ENCODE measurements at regions not wholly inside any gene's neighbourhood (a gene's known extent, or its start where the extent isn't known, plus 50 kb on each side); places are given as distances from the start of the nearest gene placed in this dataset.
A peak's percentile ranks its signal among the peaks of the same experiment; 100 is the strongest.

DNA sequence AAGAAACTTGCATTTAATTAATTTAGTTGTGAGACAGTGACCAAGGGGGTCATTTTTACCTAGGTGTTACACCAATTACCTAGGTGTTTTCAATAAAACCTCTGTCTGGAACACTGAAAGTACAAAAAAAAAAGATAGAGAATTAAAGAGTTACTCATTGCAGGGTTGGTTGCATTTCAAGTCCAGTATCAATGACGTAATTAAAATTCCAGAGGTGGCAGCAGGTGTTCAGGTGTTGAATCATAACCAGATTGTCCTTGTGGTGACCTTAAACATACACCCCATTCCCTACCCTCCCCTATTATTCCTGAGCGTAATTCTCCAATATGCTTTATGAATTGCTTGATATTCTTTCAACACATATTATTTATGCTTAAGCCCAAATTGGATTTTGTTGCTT, 352.0 kb upstream of the SLC8A1 start:
- no peak for DNase-seq (ENCODE audit: low spot score)

DNA sequence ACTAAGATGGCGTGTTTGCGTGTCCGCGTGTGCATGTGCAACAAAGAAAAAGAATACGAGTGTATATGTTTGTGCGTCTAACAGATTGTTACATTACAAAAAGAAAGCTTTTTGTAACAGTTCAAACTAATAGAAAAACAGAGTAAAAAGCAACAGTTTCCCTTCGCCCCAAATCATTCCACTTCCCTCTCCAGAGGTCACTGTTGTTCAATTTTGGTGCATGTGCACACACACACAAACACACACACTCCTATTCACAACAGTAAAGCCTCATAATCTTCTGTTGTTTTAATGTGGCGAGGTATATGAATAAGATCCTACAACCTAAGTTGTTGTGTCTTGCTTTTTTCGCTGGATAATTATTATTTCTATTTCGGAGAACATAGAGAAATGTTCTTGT, 357.3 kb upstream of the SLC8A1 start:
- no peak for DNase-seq (ENCODE audit: low spot score)

DNA sequence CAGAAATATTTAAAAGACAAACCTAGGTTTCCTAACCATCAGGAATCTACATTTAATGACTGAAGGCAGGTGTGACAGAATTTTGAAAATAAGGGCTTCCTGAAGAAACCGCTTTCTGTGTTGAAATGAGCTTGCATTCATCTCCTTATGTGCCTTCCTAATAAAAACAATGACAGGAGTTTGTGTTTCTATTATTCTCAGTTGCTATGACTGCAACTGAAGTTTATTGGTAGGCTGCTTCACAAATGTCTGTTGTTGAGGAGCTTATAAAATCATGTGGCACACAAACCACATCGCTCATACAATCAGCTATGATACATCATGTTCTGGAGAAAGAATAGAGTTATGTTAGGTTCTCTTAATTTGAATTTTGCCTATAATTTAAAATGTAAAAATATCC, 362.7 kb upstream of the SLC8A1 start:
- DNase-seq (ENCODE audit: low spot score): no peak

DNA sequence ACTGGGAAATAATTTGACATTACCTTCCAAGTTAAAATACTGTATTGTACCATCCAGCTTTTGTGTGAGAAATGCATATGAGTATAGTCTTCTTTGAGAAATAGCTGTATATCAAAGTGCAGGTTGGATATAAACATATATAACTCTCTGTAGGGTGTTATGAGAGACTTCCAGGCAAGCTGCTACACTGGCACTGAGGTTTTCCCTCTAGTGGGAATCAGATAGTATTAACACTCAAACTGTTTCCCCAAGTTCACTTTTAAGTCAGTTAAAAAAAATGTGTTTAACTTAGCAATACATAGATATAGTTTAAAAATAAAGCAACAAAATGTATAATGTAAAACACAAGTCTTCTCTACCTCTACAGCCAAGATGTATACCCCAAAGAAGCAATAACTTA, 368.4 kb upstream of the SLC8A1 start:
- no peak for DNase-seq (ENCODE audit: low spot score)

DNA sequence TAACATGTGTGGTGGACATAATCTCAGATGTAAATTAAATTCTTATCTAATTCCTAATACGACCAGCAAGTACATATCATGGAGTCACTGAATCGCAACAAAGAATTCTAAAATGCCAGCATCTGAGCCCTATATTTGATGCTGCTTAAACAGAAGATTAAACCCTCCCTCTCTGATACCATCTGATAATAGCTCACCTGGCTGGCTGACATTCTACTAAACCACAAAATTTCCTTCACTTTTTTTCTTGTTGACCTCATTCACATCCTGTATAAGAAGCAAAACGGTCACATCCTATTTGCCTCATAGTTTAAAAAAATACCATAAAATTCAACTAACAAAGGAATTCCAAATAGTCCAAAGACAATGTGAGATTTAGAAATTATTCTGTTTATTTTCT, 371.6 kb upstream of the SLC8A1 start:
- no peak for DNase-seq (ENCODE audit: low spot score)

DNA sequence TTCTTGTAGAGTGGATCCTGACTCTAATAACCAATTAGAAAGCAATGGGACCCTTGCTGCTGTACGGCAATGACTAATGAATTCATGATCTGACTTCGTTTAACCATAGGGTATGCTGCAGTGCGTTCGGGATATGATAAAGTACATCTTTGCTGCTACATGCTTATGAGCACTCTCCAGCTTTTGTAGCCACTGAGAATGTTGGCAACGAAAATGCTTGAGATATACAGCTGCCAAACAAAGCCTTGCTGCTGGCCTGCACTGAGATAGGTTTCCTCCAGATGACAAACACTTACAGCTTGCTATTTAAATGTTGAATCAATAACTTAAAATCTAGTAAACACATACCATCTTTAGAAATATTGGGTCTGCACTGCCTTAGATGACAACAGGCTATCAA, 372.4 kb upstream of the SLC8A1 start:
- no peak for DNase-seq (ENCODE audit: low spot score)

DNA sequence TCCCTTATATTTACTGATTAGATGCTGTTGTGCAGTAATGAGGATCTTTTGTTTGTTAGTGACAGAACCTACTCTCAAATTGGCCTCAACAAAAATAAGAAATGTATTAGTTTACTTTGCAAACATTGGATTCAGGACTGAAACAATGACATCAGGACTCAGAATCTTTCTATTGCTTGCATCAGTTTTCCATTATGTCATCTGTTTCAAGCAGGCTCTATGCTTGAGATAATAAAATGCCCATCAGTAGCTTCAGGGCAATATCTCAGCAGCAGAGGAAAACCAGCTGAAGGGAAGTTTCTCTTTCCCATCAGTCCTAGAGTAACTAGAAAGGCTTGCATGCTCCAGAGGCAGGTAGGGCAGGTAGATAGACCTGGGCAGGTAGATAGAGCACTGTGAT, 375.5 kb upstream of the SLC8A1 start:
- no peak for DNase-seq (ENCODE audit: low spot score)

DNA sequence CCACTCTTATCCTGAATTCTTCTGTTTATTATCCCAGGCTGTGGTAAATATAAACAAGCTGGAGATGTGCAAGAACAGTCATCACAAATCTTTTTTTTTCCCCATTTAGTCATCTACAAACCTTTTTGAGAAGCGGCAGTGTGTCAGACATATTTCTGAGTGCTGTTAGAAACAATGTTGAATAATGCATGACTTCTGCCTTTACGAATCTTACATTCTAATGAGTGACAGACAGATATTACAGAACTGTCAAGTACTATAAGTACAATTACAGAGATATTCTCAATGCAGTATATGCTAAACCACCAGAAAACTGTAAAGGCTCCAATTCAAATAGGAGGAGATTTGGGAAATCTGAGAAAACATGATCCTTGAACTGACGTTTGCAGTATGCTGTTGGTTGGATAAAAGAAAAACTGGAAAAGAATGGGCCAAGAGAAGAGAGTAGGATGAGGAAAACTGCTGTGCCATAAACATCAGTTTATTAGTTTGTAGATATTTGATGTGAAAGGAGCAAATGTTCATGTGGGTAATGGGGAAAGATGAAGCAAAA, 379.5 kb upstream of the SLC8A1 start:
- DNase-seq (ENCODE audit: low spot score): peak; percentile 17

DNA sequence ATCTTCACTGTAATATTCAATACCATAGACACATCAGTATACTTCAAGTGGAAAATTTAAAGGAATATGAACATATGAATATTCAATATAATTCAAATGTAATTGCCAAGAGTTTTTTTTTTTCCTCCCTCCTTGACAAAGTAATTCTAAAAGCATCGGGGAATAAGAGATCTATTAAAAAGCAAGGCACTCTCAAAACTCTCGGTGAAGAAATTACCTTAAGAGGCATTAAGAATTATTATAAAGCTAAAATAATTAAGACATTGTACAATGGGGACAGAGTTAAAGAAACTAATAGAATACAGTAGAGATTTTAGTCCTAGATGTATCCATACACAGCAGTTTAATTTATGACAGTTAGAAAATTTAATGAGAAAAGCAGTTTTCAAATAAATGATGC, 390.0 kb upstream of the SLC8A1 start:
- no peak for DNase-seq (ENCODE audit: low spot score)

DNA sequence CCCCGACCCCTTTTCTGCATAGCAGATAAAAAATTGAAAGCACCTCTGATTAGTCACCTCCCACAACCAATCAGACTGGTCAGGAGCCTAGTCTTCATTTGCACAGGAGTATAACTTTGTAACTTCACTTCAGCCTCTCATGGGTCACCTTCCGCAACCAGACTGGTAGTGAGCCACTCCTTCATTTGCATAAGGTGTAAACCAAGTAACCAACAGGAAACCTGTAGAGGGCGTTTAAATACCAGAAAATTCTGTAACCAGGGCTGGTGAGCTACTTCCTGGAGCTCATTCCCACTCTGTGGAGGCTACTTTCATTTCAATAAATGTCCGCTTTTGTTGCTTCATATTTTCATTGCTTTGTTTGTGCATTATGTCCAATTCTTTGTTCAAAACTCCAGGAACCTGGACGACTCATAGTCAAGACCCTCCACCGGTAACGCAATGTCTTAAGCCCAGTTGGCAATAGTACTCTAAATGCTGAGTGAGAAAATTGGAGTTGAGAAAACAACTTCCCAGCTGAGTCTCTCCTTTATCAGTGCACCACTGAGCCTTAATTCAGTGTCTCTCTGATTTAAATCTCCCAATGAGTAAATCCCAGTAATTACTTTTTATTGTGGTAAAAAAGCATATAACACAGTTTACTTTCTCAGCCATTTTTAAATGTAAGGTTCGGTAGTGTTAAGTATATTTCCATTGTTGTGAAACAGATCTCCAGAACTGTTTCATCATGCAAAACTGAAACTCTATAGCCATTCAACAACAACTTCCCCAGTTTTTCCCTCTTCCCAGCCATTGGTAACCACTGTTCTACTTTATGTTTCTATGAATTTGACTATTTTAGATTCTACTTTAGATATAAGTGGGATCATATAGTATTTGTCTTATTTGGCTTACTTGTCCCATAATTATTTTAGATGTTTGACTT, 392.7 kb upstream of the SLC8A1 start:
- no peak for DNase-seq (ENCODE audit: low spot score)

DNA sequence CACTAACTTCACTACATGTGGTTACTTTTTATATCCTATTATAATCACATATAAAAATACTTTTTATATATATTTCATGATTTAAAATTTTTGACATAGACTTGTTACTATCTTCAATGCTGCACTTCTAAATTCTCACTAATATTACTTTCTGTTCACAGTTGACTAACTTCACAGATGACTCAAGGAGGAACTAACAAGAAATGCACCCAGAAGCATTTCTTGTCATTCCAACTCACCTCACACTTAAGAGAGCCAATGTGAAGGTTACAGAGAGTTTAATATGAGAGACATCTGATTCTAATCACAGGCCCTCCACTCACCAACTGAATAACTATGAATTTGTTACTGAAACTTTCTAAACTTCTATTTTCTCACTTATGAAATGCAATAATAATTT, 399.8 kb upstream of the SLC8A1 start:
- DNase-seq (ENCODE audit: low spot score): no peak

DNA sequence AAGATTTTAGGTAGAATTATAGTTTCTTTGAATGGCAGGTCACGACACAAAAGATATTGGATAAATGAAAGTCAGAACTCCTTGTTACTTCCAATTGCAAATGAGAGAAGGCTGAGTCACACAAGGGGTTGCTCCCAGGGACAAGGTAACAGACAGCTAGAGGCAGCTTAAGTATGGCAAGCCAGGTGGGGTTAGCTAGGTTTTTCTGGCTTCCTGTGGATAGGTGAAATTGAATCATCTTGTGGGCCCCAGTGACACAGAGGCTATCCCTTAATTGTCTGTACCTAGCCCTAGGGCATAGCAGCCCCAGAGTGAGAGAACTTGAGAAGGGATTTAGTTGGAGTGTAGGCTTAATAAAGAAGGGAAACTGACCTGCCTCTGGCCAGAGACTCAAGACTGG, 407.7 kb upstream of the SLC8A1 start:
- DNase-seq (ENCODE audit: low spot score): no peak

DNA sequence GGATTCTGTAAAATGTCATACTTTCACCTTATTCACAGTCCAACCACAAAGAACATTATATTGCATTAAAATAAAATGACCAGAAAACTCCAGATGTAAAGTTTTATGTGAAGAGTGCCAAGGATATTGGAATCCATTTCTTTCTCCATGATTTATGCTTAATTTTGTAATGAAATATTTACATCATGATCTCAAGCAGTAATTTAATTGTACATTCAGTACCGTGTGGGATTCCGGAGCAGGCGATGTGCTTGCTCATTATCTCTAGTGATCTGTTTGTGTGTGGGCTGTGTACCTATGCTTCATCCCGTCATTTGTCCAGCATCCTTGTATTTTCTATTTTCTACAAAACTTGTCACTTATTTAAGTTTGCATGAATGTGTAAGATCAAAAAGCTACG, 415.9 kb upstream of the SLC8A1 start:
- no peak for DNase-seq (ENCODE audit: low spot score)

DNA sequence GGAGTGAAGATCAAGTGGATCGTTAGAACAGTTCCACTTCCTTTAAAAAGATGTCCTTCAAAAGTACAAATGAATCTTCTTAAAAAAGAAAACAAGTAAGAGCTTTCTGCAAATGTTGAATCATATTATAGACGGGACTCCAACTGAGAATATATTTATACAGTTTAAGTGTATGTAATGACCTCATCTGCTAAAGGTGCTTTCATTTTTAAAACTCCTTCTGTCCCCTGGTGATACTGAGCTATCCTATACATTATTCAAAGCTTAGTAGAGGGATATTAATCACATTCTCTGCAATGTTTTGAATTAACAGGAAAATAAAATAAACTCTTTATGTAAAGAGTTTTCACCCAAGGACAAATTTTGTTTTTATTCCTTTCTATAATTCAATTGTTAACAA, 420.7 kb upstream of the SLC8A1 start:
- no peak for DNase-seq (ENCODE audit: low spot score)

DNA sequence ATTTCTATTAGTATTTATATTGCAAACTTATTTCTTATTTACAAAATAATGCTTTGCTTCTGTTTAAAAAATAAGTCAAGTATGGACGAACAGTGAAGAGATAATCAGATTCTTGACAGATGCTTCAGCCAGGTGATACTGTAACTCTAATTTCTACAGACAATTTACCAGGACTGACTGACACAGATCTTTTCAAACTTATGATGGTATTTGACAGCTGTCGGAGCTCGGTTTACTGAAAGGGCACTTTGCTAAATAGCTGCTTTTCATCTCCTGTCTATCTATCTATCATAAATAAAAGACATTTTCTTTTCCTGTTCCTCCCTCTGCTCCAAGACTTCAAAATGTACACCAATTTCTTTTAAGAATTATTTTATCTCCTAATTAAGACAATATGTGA, 422.5 kb upstream of the SLC8A1 start:
- no peak for DNase-seq (ENCODE audit: low spot score)

DNA sequence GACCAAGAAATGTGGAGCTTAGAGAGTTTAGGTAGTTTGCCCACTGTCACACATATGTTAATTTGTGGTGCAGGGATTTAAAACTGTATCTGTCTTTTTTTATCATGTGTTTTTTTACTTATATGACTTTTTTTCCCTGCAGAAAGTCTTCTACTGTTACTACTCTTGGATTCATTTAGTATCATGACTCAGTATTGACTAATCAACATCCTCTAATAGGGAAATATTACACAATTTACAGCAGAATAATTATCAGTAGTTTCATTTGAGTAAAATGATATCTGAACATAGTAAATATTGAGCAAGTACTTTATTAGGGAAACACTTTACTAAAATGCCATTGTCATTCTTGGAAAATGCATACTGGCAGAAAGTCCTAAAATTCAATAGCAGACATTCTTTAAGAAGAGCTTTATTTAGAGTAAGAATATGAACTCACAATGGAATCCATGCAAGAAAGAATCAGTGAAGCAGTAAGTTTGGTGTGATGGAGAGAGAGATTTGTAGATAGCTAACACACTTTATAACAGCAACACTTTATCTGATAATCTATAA, 425.9 kb upstream of the SLC8A1 start:
- no peak for DNase-seq (ENCODE audit: low spot score)

DNA sequence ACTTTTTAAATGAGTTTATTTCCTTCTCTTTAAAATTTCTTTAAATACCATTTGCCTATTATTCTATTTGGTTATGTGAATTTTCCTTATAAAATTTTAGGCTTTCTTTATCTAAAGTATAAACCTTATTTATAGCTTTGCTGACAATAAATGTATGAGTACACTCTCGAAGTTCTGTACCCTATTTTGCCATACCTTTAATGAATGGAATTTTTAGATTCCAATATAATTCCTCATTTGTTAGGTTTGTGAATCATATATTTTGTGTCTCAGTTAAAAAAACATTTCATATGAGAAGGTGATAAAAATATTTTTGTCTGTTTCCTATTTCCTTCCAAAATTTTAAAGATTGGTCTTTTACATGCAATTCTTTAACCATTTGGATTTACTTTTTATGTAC, 427.4 kb upstream of the SLC8A1 start:
- DNase-seq (ENCODE audit: low spot score): no peak

DNA sequence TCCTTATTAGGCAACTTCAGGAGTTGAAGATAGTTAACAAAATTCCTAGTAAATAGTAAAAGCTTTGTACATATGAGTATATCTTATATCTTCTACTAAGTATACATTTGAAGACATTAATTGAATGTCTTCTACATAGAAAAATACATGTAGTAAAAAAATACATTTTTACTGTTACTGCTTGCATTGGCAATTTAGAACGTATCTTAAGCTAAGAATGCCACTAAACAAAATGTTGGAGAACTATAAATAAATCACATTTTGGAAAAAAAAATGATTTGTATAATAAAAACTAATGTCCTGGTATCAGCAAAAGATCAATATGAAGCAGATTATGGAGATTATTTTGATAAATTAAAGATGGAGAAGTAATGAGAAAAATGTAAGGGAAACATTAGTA, 434.2 kb upstream of the SLC8A1 start:
- DNase-seq (ENCODE audit: low spot score): no peak

DNA sequence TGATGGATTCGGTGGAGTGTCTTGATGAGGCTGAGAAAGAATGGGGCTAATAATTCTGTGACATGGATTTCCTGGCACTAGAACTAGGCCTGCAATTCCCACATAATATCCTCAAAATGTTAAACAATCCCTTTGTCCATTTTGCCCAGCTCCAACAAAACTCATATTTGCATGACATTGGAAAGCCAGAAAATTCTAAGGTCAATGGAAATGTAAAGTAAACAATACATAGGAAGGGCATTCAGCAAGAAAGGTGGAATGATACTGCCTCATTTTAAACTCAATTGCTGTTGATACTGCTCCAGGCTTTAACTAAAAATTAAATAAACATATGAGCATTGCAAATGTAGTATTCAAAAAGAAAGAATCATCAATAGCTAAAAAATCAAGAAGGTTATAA, 434.8 kb upstream of the SLC8A1 start:
- DNase-seq (ENCODE audit: low spot score): no peak

DNA sequence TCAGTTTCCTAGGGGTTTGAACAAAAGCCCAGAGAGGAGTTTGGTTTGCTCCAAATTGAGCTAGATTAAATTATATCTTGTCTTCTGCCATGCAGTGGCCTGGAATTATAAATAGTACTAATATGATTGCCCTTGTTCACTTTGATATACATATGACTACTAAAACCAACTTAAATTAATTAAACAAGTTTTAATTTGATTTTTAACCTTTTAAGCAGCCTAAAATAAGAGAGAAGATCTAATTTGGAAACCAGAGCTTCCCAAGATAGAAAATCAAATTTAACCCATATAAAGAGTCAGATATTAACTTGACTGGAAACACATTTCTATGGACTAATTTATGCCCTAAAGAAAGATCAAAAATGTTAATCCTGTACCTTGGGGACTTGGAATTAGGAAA, 444.5 kb upstream of the SLC8A1 start:
- no peak for DNase-seq (ENCODE audit: low spot score)

DNA sequence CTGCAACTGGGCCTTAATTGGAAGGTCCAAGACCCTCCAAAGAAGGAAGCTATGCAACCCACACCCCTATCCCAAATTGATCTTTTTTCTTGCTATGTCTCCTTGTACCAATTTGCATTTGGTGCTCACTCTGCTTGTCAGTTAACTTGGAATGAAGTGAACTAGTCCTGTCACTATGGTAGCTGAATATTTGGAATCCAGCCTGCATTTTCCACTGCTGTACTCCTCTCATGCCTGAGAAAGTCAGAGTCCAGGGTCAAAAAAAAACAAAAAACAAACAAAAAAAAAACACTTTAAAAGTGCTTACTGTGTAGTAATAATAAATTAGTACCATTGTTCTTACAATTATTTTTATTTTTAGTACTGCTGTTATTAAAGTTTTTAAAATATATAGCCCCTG, 462.8 kb upstream of the SLC8A1 start:
- no peak for DNase-seq (ENCODE audit: low spot score)

DNA sequence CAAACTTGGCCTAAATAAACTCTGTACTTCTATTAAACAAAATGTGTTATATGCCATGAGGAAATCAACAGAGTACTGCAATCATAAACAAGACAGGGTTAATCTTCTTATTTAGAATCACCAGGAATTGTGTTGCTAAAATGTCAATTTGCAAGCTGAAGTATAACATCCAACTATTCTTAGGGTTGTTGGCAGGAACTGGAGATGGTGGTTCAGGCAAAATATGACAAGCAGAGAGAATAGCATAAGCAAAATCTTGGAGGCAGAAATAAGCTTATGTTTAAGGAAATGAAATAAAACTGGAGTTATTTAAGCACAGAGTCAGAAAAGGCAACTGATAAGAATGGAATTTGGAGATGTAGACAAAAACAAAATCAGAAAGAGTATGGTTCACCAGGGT, 463.8 kb upstream of the SLC8A1 start:
- DNase-seq (ENCODE audit: low spot score): no peak

DNA sequence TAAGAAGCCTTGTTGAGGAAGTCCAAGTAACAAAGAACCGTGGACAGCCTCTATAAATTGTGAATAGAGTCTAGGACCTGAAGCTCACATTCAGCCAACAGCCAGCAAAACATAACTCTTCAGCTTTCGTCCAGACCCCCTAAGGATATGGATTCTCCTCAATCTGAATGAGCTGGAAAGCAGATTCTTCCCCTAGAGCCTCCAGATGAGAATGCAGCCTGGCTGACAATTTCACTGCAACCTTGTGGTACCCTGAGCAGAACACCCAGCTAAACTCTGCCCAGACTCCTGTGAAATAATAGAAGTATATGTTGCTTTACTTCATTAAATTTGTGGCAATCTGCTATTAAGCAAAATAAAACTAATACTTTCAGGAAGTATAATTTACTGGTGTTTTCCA, 483.5 kb upstream of the SLC8A1 start:
- DNase-seq (ENCODE audit: low spot score): no peak

DNA sequence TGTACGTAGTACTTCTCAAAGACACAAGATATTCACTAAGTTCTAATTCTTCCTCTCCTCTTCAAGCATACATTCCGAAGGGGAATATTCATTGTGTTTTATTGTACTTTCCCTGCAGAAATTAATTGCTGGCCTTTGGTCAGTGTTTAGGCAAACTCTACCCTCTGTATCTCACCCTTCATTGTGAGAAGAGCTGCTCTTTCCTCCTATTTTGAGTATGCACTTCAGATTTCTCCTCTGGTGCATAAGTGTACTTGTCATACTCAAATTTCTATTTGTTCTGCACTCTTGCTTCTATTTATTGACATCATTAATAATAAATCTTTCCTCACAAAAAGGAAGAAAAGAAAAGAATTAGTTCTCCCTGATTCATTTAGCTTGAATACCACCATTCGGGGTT, 485.4 kb upstream of the SLC8A1 start:
- DNase-seq (ENCODE audit: low spot score): no peak

Data from putamen (tissue), 1 donor.